ENCODE measurements at regions not wholly inside any gene's neighbourhood (a gene's known extent, or its start where the extent isn't known, plus 50 kb on each side); places are given as distances from the start of the nearest gene placed in this dataset.

DNA sequence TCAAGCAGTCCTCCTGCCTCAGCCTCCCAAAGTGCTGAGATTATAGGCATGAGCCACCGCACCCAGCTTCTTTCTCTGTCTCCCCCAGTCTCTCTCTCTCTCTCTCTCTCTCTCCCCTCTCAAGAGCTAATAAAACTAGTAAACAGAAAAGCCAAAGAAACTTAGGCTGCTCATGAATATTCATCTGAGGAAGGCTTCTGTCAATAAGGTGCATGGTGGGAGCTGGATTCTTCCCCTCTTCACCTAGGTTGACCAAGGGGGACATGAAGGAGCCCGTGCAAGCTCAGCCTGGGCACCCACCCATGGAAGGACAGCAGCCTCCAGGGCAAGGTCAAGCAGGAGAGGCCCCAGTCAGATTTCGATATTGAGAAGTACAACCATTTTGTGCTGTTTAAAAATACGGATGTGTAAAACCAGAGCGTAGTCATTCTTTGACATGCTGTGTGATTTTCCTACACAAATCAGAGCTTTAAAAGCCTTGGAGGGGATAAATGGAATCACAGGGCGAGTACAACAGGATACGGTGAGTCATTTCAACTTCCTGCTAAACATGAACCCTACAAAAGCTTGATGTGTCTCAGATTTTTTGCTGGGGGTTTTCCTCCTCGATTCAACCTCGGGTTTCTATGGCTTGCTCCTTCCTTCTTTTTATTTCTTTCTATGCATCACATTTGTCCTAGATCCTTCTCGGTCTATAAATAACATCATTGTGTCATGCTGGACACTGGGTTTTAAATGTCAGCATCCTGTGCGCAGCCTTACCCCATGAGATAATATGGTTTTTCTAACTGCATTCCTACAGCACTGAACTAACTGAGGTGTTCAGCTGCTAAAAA is 368.9 kb upstream of the JARID2 start:
- Mint-ChIP-seq H3K27ac (peak overlapping the region; percentile 71), H3K9me3 (no peaks in the 10 kb centered on the region), H3K4me3 (peak overlapping the region; percentile 68), H3K27me3 (ENCODE audit: low read depth) (peaks cover 3% of the 10 kb centered on the region), H3K36me3 (ENCODE audit: low read depth) (no peaks in the 10 kb centered on the region), H3K4me1 (ENCODE audit: low read depth) (peaks cover 43% of the 10 kb centered on the region)
- DNase-seq (ENCODE audit: low spot score), result peak; percentile 70

DNA sequence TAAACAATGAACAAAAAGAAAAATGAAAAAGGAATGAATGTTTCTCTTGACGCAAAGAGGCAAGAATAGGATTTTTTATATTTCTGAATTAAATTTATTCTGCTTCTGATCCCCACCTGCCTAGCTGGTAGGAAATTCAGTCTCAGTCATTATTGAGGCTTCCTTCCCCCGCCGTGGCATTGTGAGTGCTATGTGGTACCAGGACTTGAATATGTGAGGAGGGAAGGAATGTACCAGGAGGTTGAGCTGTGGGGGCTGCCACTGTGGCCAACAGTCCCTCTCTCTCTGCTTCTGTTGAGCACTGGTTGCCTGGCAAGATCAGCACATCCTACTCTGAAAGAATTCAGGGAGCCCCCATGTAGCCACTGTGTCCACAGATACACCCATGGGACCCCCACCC is 368.1 kb upstream of the JARID2 start:
- Mint-ChIP-seq H3K27me3 (ENCODE audit: low read depth) (peaks cover 3% of the 10 kb centered on the region), H3K27ac (no peak overlapping the region), H3K36me3 (ENCODE audit: low read depth) (no peaks in the 10 kb centered on the region), H3K9me3 (no peaks in the 10 kb centered on the region), H3K4me1 (ENCODE audit: low read depth) (peaks cover 42% of the 10 kb centered on the region), H3K4me3 (no peak overlapping the region)
- no peak for DNase-seq (ENCODE audit: low spot score)

DNA sequence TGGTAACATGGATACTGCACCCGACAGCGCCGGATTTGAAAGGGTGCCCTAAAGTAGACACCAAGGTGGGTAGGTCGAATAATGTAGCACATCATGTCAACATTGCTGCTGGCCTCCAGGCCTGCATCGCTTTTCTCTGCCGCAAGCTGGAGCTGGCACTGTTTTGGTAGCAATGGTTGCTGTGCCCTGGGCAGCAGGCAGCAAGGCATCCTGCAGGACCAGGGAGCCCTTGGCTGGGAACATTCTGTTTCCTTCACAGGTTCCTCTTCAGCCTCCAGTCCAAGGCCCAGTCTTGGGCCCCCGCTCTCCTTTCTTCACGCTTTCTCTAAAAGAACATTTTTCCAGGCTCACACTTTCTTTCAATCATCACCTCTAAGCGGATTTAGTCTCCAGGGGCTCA is 365.8 kb upstream of the JARID2 start:
- no peaks in the 10 kb centered on the region for H3K9me3 Mint-ChIP-seq

DNA sequence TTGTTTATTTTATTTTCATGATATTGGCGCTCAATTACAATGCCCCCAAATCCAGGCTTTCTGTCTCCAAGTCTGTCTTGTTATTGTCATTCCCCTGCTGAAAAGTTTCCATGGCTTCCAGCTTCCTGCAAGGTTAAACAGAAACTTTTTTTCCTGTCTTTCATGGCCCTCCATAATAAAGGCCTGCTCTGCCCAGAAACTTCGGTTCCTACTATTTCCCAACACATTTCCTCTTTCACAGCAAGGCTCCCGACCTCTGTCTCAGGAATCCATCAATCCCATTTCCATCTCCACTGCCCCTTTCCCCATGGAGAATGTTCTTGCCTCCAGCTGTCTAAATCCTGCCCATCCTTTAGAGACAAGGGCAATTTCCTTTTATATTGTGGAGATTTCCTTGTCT is 365.2 kb upstream of the JARID2 start:
- H3K4me1 Mint-ChIP-seq (ENCODE audit: low read depth), result peaks cover 24% of the 10 kb centered on the region
- H3K27me3 Mint-ChIP-seq (ENCODE audit: low read depth), result no peaks in the 10 kb centered on the region
- DNase-seq (ENCODE audit: low spot score), result no peak
- no peaks in the 10 kb centered on the region for H3K36me3 Mint-ChIP-seq (ENCODE audit: low read depth)
- H3K9me3 Mint-ChIP-seq, result no peaks in the 10 kb centered on the region
- H3K4me3 Mint-ChIP-seq, result no peak overlapping the region
- H3K27ac Mint-ChIP-seq, result no peak overlapping the region

More for the DNA sequence above, 365.8 kb upstream of the JARID2 start:
- no peaks in the 10 kb centered on the region for H3K36me3 Mint-ChIP-seq (ENCODE audit: low read depth)
- H3K27ac Mint-ChIP-seq, result no peak overlapping the region
- H3K4me1 Mint-ChIP-seq (ENCODE audit: low read depth), result peaks cover 29% of the 10 kb centered on the region
- no peak overlapping the region for H3K4me3 Mint-ChIP-seq
- no peaks in the 10 kb centered on the region for H3K27me3 Mint-ChIP-seq (ENCODE audit: low read depth)
- DNase-seq (ENCODE audit: low spot score), result no peak

DNA sequence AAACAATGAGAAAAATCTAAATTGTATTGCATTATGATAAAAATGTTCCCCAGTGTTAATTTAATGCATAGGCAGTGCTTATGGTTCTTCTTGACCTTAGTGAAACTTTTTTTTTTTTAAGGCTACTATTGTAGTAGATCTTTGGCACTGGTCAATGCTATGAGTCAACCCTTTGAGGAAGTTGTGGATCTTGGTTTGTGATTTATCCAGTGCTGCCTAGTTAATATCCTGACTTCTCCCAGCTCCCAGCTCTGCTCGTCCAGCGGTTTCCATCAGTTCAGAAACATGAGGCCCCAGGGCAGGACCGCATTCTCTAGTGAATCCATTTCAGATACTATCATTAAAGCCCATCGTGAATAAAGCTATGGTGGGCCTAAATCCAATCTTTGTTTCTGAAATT is 364.5 kb upstream of the JARID2 start:
- no peaks in the 10 kb centered on the region for H3K36me3 Mint-ChIP-seq (ENCODE audit: low read depth)
- DNase-seq (ENCODE audit: low spot score), result no peak
- no peaks in the 10 kb centered on the region for H3K9me3 Mint-ChIP-seq
- no peak overlapping the region for H3K4me3 Mint-ChIP-seq
- H3K27me3 Mint-ChIP-seq (ENCODE audit: low read depth), result no peaks in the 10 kb centered on the region
- H3K4me1 Mint-ChIP-seq (ENCODE audit: low read depth), result peaks cover 17% of the 10 kb centered on the region
- no peak overlapping the region for H3K27ac Mint-ChIP-seq

DNA sequence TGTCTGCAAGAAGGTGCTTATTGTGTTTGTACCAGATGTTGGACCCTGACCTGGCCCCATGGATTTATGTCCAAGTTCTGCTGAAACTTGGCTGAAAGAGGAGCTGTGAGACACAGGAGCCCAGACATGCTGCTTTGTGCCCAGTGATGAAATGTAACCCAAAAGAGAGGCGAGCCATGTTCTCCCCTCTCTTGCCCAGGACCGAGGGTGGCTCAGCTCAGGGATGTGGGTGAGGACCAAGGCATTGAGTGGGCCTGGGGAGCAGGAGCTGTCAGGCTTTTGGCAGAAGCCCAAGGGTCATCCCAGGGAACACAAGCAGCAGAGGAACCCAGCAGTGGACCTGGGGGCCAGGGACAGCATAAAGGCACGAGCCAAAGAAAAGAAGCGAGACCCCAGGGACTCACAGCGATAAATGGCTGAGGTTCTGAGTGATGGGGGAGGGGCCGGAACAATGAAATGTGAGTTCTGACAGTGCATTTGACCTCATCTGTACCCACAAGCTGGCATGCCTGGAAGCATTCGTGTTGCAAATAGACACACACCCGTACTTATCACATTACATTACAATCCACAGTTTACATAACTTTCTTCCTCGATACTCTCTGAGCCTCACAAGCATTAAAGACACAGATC is 363.4 kb upstream of the JARID2 start:
- H3K4me1 Mint-ChIP-seq (ENCODE audit: low read depth), result peaks cover 7% of the 10 kb centered on the region
- H3K36me3 Mint-ChIP-seq (ENCODE audit: low read depth), result no peaks in the 10 kb centered on the region
- no peak for DNase-seq (ENCODE audit: low spot score)
- no peaks in the 10 kb centered on the region for H3K27me3 Mint-ChIP-seq (ENCODE audit: low read depth)
- no peak overlapping the region for H3K4me3 Mint-ChIP-seq
- no peak overlapping the region for H3K27ac Mint-ChIP-seq
- no peaks in the 10 kb centered on the region for H3K9me3 Mint-ChIP-seq

GRCh38 chr6:14883921-14884320 is 361.9 kb upstream of the JARID2 start:
- no peak for DNase-seq (ENCODE audit: low spot score)
- no peaks in the 10 kb centered on the region for H3K4me1 Mint-ChIP-seq (ENCODE audit: low read depth)
- no peak overlapping the region for H3K27ac Mint-ChIP-seq
- H3K9me3 Mint-ChIP-seq, result no peaks in the 10 kb centered on the region
- H3K27me3 Mint-ChIP-seq (ENCODE audit: low read depth), result no peaks in the 10 kb centered on the region
- no peak overlapping the region for H3K4me3 Mint-ChIP-seq
- no peaks in the 10 kb centered on the region for H3K36me3 Mint-ChIP-seq (ENCODE audit: low read depth)

- Mint-ChIP-seq H3K4me3 (no peak overlapping the region), H3K27ac (no peak overlapping the region), H3K4me1 (ENCODE audit: low read depth) (no peaks in the 10 kb centered on the region), H3K27me3 (ENCODE audit: low read depth) (no peaks in the 10 kb centered on the region), H3K36me3 (ENCODE audit: low read depth) (no peaks in the 10 kb centered on the region), H3K9me3 (peaks cover 3% of the 10 kb centered on the region)
- DNase-seq (ENCODE audit: low spot score), result no peak
Measured at GRCh38 chr6:14885498-14885897, 360.4 kb upstream of the JARID2 start.

DNA sequence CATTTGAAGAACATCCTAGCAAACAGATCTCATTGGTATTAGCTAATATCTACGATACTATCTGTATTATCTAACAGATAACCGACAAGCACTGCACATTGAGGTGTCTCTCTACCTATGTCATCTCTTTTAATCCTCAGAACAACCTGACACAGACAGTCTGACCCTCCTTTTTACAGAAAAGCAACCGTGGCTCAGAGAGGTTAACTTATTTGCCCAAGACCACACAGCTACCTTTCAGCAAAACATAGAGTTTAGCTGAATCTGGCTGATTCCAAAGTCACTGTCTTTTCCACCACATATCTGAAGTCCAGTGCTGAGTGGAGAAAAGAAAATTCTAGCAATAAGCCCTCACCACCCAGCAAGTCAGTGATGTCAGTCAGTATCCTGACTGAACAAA is 358.7 kb upstream of the JARID2 start:
- H3K4me1 Mint-ChIP-seq (ENCODE audit: low read depth), result no peaks in the 10 kb centered on the region
- H3K9me3 Mint-ChIP-seq, result peaks cover 3% of the 10 kb centered on the region
- DNase-seq (ENCODE audit: low spot score), result no peak
- no peak overlapping the region for H3K27ac Mint-ChIP-seq
- H3K4me3 Mint-ChIP-seq, result no peak overlapping the region
- H3K27me3 Mint-ChIP-seq (ENCODE audit: low read depth), result no peaks in the 10 kb centered on the region
- H3K36me3 Mint-ChIP-seq (ENCODE audit: low read depth), result no peaks in the 10 kb centered on the region

- DNase-seq (ENCODE audit: low spot score), result no peak
- H3K27ac Mint-ChIP-seq, result no peak overlapping the region
- no peaks in the 10 kb centered on the region for H3K27me3 Mint-ChIP-seq (ENCODE audit: low read depth)
- H3K36me3 Mint-ChIP-seq (ENCODE audit: low read depth), result no peaks in the 10 kb centered on the region
- H3K9me3 Mint-ChIP-seq, result peaks cover 3% of the 10 kb centered on the region
- no peak overlapping the region for H3K4me3 Mint-ChIP-seq
- no peaks in the 10 kb centered on the region for H3K4me1 Mint-ChIP-seq (ENCODE audit: low read depth)
Measured at GRCh38 chr6:14887986-14888574, 357.8 kb upstream of the JARID2 start.

DNA sequence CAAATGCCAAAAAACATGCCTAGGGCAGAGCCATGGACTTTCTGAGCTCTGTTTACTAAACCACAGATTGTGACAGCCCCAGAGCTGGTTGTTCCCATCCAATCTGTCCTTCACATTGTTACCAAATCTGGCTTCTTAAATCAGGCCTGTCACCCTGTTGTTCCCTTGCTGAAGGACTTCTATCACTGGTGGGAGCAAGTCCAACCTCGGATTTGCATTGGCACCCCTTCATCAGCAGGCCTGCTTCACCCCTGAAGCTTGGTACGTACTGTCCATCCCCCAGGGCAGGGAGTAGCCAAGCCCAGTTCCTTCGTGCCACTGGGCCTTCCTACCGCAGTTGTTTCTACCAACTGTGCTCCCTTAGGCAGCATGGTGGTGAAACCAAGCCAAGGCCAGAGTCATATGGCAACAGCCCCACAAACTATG is 357.3 kb upstream of the JARID2 start:
- Mint-ChIP-seq H3K4me3 (no peak overlapping the region), H3K9me3 (peaks cover 4% of the 10 kb centered on the region), H3K27ac (no peak overlapping the region), H3K27me3 (ENCODE audit: low read depth) (no peaks in the 10 kb centered on the region), H3K4me1 (ENCODE audit: low read depth) (no peaks in the 10 kb centered on the region), H3K36me3 (ENCODE audit: low read depth) (no peaks in the 10 kb centered on the region)
- no peak for DNase-seq (ENCODE audit: low spot score)

DNA sequence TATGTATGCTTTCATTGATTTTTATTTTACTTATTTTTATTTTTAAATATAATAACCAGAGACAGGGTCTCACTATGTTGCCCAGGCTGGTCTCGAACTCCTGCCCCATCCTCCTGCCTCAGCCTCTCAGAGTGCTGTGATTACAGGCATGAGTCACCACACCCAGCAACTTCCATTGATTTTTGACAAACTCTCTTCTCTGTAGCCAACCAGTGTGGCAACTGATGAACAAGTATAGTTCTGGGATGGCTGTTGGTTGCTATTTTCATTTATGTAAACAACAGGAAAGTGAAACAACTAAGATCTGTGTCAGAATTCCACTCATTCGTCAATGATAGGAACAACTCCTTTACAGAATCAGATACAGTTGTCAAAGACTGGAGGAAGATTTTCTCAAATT is 356.7 kb upstream of the JARID2 start:
- DNase-seq (ENCODE audit: low spot score), result no peak
- no peaks in the 10 kb centered on the region for H3K4me1 Mint-ChIP-seq (ENCODE audit: low read depth)
- H3K27me3 Mint-ChIP-seq (ENCODE audit: low read depth), result no peaks in the 10 kb centered on the region
- no peak overlapping the region for H3K4me3 Mint-ChIP-seq
- H3K36me3 Mint-ChIP-seq (ENCODE audit: low read depth), result no peaks in the 10 kb centered on the region
- H3K9me3 Mint-ChIP-seq, result peaks cover 6% of the 10 kb centered on the region
- H3K27ac Mint-ChIP-seq, result no peak overlapping the region

DNA sequence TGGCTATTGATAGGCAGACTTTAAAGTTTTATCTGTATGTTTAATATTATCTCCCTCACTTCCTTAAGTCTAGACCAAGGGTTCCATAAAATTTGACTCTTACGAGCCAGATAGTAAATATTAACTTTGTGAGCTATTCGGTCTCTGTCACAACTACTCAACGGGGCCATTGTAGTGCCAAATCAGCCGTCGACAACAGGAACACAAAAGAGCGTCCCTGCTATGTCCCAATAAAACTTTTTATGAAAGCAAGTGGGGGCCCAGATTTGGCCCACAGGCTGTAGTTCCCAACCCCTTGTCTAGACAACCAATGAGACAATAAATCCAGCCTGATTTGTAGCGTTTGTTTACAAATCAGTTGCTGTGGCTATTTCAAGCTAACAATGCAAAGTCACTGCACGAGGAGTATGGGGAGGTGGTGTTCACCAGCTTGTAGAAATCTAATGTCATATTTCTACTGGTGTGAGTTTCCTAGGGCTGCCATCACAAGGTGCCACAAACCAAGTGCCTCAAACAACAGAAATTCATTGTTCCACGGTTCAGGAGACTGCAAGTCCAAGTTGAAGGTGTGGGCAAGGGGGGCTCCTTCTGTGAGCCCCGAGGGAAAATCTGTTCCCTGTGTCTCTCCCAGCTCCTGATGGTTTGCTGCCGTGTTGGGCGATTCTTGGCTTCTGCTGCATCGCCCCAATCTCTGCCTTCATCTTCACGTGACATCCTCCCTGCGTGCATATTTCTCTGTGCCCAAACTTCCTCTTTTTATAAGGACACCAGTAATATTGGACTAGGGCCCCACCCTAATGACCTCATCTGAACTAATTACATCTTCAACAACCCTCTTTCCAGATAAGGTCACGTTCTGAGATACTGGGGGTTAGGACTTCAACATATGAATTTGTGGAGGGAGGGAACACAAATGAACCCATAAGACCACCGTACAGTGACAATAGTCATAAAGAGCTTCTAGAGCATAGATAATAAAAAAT is 356.0 kb upstream of the JARID2 start:
- Mint-ChIP-seq H3K27ac (no peak overlapping the region), H3K4me1 (ENCODE audit: low read depth) (no peaks in the 10 kb centered on the region), H3K36me3 (ENCODE audit: low read depth) (no peaks in the 10 kb centered on the region), H3K9me3 (peaks cover 7% of the 10 kb centered on the region), H3K27me3 (ENCODE audit: low read depth) (no peaks in the 10 kb centered on the region), H3K4me3 (no peak overlapping the region)
- no peak for DNase-seq (ENCODE audit: low spot score)

Measured in T-helper 2 cell treated with Interferon-gamma antibody and Interleukin-4, amounts not matched to agents 5 μg/mL and 100 μg/mL, for 36 hours (primary cell).